GM18858 (cell line): ENCODE measurements at regions not wholly inside any gene's neighbourhood (a gene's known extent, or its start where the extent isn't known, plus 50 kb on each side); places are given as distances from the start of the nearest gene placed in this dataset.

ENCODE experiments used
- ATAC-seq: cut with Tn5 transposase; IDR thresholded peaks from one replicate; pipeline ENCODE4 v1.9.1; 2021; ENCODE audit not compliant: unreplicated experiment

DNA sequence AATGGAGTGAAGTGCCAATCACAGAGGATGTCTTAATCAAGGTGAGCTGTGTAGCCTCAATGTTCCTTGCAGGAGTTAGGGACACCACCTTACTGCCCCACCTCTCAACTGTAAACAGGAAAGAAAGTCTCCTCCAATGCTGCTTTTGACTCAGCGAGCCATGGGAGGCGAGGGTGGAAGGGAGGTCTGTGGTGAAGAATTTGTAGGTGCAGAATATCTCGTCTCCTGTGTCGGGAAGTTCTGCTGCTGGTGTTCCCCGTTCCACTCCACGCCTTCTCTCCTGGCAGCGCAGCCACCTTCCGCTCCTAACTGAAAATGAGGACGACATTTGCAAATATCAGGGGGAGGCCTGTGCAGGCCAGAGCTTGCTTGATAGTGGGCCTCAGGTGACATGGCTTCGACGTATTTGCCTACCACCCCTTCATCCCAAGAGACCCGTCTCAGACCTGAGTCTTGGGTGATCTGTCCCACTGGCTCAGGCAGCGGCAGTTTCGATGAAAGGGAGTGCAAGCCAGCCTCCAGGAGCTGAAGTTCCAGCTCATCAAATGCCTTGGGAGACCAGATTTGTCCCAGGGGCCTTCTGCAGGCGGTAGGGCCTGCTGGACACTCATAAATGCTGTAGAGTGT, 368.3 kb upstream of the C1orf174 start:
- no peak for ATAC-seq

DNA sequence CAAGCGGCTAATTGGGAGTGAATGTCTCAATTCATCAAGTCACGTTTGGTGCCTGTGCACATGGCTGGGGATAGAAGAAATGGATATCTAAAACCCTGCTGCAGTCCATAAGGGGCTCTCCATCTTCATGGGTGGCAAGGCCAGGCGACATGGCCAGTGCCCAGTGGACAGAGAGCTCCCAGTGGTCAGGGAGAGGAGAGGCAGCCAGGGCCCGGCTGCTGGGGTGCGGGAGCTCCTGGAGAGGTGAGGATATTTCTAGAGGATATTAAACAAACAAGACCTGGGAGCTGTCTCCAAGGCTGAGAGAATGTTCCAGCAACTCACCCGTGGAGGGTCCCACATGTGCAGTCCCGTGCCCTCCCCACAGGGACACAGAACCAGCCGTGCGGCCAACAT, 368.8 kb upstream of the C1orf174 start:
- ATAC-seq, result no peak

DNA sequence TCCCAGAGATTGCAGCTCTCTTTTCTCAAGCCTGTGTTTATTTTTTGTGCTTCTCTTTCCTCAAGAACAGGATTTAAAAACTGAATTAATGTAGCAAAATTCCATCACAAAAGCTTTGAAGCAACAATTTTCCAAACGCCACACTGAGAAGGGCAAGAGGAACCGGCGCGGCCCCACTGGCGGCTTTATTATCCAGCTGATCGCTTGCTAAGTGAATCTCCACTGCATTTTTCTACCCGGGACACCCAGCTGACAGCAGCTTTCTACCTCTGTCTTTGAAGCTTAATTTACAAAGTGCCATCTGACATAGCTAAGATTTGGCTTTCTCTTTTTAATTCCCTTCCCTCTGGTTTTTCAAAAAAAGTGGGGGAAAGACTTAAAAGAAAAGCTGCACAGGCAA, 369.3 kb upstream of the C1orf174 start:
- no peak for ATAC-seq

DNA sequence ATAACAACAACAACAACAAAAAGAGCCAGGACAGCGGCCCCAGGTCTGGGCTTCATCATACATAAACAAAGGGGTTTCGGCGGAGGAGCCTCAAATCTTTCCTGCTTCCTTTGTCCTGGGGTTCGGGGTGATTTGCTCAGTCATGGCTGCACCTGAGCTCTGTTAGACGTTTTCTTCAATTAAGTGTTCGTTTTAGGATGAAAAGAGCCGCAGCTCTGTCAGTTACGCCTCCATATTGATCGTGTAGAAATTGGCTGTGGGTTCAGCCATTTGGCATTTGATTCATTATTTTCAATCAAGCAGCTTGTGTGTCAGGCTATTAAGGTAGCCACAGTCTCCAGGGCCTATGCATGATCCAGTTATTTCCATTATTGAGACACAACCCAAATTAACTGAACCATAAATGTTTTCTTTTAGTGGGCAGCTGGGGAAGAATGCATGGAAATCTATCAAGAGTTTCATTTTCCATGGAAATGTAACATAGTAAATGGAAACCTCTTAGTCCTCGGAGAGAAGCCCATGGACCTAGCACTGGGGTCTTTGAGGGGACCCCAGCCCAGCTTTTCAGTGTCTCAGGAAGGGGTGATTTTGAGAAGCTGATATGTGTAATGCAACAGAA, 370.0 kb upstream of the C1orf174 start:
- ATAC-seq, result no peak

DNA sequence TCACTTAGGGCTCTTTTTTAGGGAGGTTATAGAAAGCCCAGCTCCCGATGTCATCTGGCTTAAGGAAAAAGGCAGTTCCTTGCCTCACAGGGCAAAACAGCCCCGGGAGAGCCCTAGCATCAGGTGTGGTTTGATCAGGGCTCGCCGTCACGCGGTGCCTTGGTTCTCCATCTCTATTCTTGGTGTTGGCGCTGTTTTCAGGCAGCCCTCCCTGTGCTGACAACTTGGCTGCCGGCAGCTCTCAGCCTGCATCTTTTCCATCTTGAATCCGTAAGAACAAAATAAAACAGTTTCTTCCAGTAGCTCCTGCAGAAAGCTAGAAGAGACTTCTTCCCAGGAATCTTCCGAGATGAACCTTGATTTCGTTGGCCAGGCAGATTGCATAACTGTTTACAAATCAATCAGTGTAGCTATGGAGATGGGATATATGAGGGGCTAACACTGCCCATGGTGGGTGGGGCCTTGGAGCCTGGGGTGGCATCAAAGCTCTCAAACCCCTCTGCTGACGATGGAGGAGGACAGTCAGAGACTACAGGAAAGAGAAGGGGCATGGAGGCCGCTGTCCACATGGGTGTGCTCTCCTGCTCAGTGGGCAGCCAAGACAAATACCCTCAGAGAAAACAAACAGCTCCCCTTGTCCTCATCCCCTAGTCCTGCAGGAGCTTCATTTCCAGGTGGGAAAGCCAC, 370.7 kb upstream of the C1orf174 start:
- no peak for ATAC-seq

DNA sequence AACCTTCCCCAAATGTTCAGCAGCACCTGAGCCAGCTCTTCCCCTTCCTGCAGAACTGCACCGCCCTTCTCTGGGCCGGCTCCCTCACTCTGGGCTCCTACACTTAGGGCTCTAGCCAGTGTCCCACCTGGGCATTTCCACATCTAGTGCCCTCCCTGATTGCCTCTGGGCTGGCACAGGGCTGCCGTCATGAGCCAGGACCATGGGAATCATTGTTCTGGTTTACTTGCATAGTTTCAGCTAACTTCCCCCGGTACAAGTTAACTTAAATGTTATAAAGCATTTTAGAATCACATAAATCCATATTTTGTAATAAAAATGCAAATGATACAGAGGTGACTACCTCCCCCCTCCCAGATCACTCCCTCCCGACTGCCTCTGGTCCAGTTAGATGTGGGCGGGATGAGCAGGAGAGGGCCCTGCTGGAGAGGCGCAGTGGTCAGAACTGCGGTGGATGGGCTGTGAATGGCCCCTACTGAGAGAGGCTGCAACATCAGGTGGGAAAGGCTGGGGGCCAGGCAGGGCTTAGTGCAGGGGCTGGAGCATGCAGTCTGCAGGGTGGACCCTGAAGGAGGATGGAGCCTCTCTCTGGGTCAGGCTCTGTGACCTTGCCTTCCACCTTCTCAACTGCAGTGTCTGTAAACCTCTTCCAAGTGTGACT, 371.4 kb upstream of the C1orf174 start:
- no peak for ATAC-seq

DNA sequence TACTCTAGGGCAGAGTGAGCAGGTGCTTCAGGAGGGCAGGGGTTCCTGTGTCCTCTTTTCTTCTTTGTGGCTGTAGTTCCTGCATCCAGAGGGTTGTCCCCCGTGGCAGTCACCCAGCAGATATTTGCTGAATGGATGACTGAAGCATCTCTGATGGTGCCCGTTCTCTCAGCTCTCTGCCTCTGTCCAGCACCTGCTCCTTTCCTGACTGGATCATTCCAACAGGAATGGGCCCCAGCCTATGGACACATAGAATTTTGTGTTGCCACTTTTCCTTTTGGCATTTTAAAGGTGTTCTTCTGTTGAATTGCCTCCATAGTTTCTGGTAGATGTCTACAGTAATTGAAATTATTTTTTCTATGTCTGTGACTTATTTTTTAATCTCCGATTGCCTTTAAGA, 372.5 kb upstream of the C1orf174 start:
- no peak for ATAC-seq

DNA sequence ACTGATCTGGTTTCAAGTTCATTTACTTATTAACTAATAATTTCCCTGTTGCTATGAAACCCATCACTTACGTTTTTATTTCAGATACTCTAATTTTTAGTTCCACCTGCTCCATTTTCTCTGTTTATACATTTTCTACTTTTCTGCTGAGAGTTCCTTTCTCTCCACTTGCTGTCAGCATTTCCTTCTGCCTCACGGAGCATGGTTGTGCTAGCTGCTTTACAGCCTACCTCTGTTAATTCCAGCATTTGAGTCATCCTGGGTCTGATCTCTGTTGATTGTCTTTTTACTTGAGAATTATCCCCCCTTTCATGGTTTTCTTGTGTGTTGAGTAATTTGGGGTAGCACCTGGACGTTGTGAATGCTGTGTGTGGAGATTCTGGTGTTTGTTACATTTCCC, 373.2 kb upstream of the C1orf174 start:
- ATAC-seq, result no peak

DNA sequence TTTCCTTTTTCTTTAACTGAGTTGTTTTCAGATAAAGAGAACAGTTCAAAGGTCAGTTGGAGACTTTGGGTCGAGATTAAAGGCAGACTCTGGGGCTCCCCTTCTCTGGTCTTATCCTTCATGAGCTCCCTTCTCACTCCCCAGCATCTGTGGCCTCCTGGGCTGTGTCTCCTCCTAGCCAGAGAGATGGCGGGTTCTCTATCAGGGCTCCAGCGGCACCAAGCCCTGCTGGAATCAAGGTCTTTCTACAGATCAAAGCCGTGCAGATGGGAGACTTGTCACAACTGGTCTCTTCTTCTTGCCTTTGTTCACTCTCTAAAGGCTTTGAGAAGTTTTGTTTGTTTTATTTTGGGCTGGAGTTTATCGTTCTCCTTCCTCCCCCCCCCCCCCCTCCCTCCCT, 373.7 kb upstream of the C1orf174 start:
- no peak for ATAC-seq

DNA sequence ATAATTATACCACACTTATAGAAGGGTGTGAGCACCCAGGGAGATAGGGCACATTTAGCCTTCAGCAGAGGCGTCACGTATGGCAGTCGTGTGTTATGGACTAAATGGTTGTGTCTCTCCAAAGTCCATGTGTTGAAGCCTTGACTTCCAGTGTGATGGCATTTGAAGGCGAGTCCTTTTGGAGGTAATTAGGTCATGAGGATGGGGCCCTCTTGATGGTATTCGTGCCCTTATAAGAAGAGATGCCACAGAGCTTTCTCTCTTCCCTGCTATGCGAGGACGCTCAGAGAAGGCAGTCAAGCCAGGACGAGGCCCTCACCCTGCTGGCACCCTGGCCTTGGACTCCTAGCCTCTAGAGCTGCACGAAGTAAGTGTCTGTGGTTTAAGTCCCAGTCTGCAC, 375.0 kb upstream of the C1orf174 start:
- ATAC-seq, result no peak

DNA sequence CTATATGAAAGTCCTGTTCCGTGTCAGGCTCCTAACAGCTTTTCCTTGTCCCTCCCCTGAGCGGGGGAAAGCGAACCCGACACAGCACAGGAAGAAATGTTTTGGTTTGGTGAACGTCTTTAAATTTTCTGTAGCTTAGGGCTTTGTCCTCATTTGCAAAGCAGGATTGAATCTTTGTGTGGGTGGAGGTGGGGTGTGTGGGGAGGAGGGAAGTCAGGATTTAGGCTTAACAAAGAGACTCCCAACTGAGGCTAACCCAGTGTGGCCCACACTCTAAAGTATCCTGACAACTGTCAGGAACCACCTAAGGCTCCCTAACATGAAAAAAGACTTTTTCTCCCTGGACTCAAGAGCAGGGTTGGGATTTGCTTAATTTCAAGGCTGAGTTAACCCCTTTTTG, 376.2 kb upstream of the C1orf174 start:
- ATAC-seq, result no peak

DNA sequence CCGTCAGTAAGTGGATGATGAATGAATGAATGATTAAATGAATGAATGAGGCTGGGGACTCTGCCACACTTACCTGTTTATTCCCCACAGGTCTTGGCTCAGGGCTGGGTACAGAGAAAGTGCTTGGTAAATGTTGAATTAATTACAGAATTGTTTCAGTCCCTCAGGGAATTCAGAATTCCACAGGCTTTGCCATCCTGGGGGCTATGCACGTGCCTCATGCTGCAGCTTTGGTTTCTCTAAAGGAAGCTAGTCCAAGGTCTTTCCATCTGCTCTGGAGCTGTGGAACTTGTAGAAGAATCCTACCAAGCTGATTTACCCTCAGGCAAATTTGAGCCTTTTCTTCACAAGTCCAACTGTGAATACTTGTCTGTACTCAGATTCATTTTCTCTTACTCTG, 376.8 kb upstream of the AJAP1 start:
- ATAC-seq, result no peak

DNA sequence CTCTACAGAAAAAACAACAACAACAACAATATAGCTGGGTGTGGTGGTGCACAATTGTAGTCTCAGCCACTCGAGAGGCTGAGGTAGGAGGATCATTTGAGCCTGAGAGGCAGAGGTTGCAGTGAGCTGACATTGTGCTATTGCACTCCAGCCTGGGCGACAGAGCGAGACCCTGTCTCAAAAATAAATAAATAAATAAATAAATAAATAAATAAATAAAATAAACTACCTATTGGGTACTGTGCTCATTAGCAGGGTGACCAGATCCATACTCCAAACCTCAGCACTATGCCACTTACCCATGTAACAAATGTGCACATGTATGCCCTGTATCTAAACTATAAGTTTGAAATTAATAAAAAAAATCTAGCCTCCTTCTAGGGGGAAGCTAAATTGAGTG, 369.4 kb upstream of the AJAP1 start:
- no peak for ATAC-seq

DNA sequence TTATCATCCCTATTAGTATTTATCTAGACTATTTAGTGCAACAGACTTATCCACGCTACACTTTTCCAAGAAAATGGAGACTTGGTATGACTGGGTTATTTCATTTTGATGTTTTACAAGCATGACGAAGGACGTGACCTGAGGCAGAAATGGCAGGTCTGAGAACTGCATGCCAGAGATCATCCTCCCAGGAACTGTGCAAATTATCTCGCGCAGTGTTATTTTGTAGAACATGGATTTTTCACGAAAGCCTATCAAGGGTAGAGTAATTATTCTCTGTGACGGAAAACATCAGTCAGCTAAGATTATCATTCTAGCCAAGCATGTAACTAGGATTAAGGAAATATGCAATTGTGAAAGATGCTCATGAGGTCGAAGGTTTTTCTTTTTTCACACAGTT, 361.5 kb upstream of the AJAP1 start:
- ATAC-seq, result no peak

DNA sequence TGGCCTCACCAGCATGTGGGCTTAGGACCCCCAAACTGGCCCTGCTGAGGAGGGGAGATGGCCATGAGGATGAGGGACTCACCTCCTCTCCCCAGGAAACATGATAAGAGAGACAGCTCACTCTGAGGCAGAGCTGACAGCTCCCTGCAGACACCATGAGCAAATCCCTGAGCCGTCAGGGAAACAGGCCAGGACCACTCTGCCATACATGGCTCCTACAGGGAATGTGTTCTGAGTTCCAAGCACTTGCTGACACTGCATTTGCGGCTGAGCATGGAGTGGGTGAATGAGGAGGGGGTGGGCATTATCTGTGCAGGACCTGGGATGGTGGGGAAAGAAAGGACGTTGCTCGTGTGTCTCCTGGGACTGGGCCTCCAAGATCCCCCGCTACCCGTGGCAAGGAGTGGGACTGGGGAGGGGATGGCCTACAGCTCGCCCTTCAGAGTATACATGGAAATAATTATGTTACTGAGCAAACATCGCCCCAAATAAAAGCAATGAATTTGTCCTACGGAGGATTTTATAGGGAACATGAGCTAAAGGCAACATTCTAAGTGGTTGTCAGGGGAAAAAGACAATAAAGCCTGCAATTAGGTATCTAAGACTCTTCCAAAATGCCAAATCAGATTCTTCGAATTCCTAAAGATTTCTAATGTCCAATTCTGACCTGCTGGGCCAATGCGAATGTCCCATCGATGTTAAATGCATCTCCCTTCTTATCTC, 355.9 kb upstream of the AJAP1 start:
- ATAC-seq, result no peak

DNA sequence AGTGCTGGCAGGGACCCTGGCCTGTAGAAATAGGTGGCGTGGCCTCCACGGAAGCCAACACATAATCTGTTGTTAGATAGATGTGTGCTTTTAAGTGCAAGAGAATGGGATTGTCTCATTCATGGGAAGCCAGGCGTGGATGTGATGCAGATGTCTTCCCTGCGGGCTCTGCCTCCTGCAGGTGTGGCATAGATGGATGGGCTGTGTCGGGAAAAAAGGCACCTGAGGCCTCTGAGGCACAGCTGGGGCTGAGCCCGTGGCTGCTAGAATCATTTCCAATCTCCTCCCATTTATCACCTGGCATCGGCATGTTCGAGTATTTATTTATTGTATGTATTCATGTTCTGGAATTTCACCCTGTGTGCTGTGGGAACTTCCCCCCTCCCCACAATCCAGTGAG, 353.4 kb upstream of the AJAP1 start:
- ATAC-seq, result no peak

DNA sequence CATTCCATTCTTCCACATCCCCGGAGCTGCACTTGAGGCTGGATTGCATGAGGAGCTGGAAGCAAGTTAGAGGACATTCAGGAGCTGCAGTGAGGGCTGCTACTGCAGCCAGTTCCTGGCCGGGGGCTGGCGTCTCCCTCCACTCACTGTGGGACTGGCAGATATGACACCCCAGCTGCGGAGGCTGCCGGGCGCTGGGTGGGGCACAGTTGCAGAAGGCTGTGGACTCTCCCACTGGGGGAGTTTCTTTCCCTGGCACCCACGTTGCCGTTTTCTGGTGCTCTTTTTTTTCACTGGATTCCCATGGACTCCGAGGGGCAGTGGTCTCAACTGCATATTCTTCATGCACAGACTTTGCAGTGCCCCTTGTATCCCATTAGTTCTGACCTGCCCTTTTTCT, 351.1 kb upstream of the AJAP1 start:
- ATAC-seq, result no peak

DNA sequence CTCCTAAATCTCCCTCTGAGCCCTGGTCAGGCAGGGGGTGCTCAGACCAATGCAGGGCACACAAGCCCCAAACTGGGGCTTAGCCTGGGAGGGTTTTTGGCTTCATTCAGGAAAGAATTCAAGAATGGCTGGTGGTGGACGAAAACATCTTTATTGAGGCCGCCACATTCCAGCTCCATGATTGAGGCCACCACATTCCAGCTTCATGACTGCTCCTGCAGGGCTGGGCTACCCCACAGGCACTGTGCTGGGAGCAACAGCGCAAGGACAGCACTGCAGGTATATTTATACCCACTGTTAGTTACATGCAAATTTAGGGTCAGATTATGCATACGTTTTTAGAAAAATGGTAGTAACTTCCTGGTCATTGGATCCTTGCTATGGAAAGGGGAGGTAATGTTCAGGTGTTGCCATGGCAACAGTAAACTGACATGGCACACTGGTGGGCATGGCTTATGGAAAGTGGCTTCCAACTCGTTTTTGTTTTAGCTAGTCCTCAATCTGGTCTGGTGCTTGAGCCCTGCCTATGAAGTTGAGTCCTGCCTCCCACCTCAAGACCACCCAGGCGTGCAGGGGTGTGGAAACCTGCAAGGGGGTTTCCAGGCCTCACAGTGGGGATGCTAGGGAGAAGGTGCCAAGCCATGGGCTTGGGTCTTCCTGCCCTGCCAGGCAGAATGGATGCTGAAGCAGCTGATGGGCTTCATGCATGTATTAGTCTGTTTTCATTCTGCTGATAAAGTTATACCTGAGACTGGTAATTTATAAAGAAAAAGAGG, 348.7 kb upstream of the AJAP1 start:
- ATAC-seq, result no peak

DNA sequence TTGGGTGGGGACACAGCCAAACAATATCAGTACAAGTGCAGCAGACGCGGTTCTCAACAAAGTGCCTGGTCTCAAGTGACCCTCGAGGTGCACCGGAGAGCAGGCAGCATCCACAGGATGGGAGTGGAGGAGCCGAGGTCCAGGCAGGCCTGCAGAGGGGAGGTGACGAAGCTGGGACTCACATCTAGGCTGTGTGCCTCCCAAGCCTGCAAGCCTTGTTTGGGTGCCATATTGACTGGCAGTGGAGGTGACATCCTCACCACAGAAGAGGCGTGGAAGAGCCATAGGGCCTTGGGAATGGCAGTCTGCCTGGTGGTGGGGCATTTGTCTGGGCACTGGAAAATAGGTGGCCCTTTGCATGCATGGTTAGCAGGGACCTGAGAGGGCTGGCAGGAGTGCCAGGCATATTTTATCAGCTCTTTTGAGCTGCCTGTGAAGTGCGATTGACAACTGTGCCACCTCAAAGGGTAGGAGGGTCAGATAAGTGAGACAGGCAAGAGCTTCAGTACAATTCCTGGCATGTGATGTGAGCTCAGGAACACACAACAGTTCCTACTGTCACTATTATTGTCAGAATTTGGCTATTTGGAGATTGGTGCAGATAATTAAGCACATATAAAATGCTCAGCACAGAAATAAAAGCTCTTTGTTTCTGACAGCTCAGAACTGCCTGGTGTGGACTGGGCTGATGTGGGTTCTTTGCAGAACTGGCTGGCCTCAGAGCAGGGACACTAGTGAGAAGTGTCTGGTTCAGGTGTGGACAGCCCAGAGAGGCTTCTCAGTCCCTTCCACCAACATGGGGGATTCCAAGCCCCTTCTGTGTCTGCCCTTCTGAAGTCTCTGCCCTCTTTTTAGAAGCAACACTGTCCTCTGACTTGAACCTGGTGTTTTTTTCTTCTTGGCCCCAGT, 347.6 kb upstream of the AJAP1 start:
- no peak for ATAC-seq

DNA sequence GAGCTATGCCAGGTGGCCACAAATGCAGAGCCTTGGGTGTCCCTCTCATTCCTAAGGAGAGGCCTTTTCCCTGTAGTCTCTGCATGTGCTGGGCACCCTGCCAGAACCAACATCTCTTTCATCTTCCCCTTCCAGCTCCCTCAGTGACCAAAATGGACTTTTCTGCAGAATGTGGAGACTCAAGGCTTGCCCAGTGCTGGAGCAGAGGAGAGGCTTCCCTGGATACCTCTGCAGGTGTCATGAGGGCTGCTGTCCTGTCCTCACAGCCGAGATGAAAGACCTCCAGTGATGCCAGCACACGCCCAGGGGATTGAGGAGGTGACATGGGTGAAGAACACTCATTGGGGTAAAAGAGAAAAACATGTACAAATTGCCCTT, 347.0 kb upstream of the AJAP1 start:
- ATAC-seq, result no peak
